ENCODE measurements at regions not wholly inside any gene's neighbourhood (a gene's known extent, or its start where the extent isn't known, plus 50 kb on each side); places are given as distances from the start of the nearest gene placed in this dataset.

GRCh38 chr2:181196401-181196800 is 216.0 kb downstream of the UBE2E3 start:
- DNase-seq, result no peak

GRCh38 chr2:181197140-181197760 is 216.8 kb downstream of the UBE2E3 start:
- DNase-seq, result no peak

- no peak for DNase-seq
These were observed 217.9 kb downstream of the UBE2E3 start for GRCh38 chr2:181198183-181198864.

GRCh38 chr2:181203412-181203811 is 223.0 kb downstream of the UBE2E3 start:
- DNase-seq, result no peak

GRCh38 chr2:181203916-181204315 is 223.5 kb downstream of the UBE2E3 start:
- DNase-seq, result no peak

GRCh38 chr2:181218401-181218821 is 238.0 kb downstream of the UBE2E3 start:
- DNase-seq, result no peak

- DNase-seq, result no peak
These were observed 234.0 kb upstream of the ITGA4 start for GRCh38 chr2:181223234-181223633.

- DNase-seq, result no peak
These were observed 232.3 kb upstream of the ITGA4 start for GRCh38 chr2:181224866-181225265.

GRCh38 chr2:181228661-181229060 is 228.5 kb upstream of the ITGA4 start:
- DNase-seq, result no peak

- no peak for DNase-seq
These were observed 226.0 kb upstream of the ITGA4 start for GRCh38 chr2:181231151-181231550.

- no peak for DNase-seq
These were observed 225.1 kb upstream of the ITGA4 start for GRCh38 chr2:181231886-181232621.

- DNase-seq, result no peak
These were observed 222.7 kb upstream of the ITGA4 start for GRCh38 chr2:181234487-181234891.

- no peak for DNase-seq
These were observed 222.2 kb upstream of the ITGA4 start for GRCh38 chr2:181235011-181235410.

- DNase-seq, result no peak
These were observed 221.3 kb upstream of the ITGA4 start for GRCh38 chr2:181235683-181236459.

GRCh38 chr2:181239201-181239799 is 217.9 kb upstream of the ITGA4 start:
- DNase-seq, result no peak

GRCh38 chr2:181240844-181241243 is 216.3 kb upstream of the ITGA4 start:
- no peak for DNase-seq

- DNase-seq, result no peak
These were observed 215.8 kb upstream of the ITGA4 start for GRCh38 chr2:181241366-181241765.

GRCh38 chr2:181241797-181242196 is 215.4 kb upstream of the ITGA4 start:
- no peak for DNase-seq

- no peak for DNase-seq
These were observed 214.9 kb upstream of the ITGA4 start for GRCh38 chr2:181242262-181242661.

GRCh38 chr2:181243319-181243718 is 213.9 kb upstream of the ITGA4 start:
- no peak for DNase-seq

- DNase-seq, result no peak
These were observed 206.5 kb upstream of the ITGA4 start for GRCh38 chr2:181250691-181251090.

GRCh38 chr2:181252262-181253148 is 204.7 kb upstream of the ITGA4 start:
- no peak for DNase-seq
